ENCODE measurements at regions not wholly inside any gene's neighbourhood (a gene's known extent, or its start where the extent isn't known, plus 50 kb on each side); places are given as distances from the start of the nearest gene placed in this dataset.

GRCh38 chr15:95350908-95351307 lies 979.6 kb upstream of the NR2F2 start:
- DNase-seq = no peak

- DNase-seq = no peak
Observed at GRCh38 chr15:95352631-95353187, 977.8 kb upstream of the NR2F2 start.

GRCh38 chr15:95353512-95353911 lies 977.0 kb upstream of the NR2F2 start:
- DNase-seq = no peak

- DNase-seq = no peak
Observed at GRCh38 chr15:95359966-95360365, 970.5 kb upstream of the NR2F2 start.

- no peak for DNase-seq
Observed at GRCh38 chr15:95362306-95362705, 968.2 kb upstream of the NR2F2 start.

- DNase-seq = no peak
Observed at GRCh38 chr15:95363646-95364045, 966.9 kb upstream of the NR2F2 start.

GRCh38 chr15:95365511-95366107 lies 964.9 kb upstream of the NR2F2 start:
- DNase-seq = no peak

- DNase-seq = no peak
Observed at GRCh38 chr15:95368191-95368590, 962.3 kb upstream of the NR2F2 start.

- DNase-seq = no peak
Observed at GRCh38 chr15:95368755-95369601, 961.5 kb upstream of the NR2F2 start.

GRCh38 chr15:95370291-95370690 lies 960.2 kb upstream of the NR2F2 start:
- DNase-seq = no peak

GRCh38 chr15:95371664-95372063 lies 958.8 kb upstream of the NR2F2 start:
- DNase-seq = no peak

- DNase-seq = no peak
Observed at GRCh38 chr15:95375281-95375680, 955.2 kb upstream of the NR2F2 start.

- no peak for DNase-seq
Observed at GRCh38 chr15:95377258-95377852, 953.1 kb upstream of the NR2F2 start.

GRCh38 chr15:95394186-95395067 lies 936.1 kb upstream of the NR2F2 start:
- no peak for DNase-seq

- no peak for DNase-seq
Observed at GRCh38 chr15:95400428-95400827, 930.1 kb upstream of the NR2F2 start.

- no peak for DNase-seq
Observed at GRCh38 chr15:95401587-95401986, 928.9 kb upstream of the NR2F2 start.

- DNase-seq = no peak
Observed at GRCh38 chr15:95405447-95405846, 925.1 kb upstream of the NR2F2 start.

- no peak for DNase-seq
Observed at GRCh38 chr15:95407534-95407933, 923.0 kb upstream of the NR2F2 start.

- DNase-seq = no peak
Observed at GRCh38 chr15:95409211-95409610, 921.3 kb upstream of the NR2F2 start.

- DNase-seq = no peak
Observed at GRCh38 chr15:95409626-95410310, 920.7 kb upstream of the NR2F2 start.

- DNase-seq = no peak
Observed at GRCh38 chr15:95410757-95411156, 919.7 kb upstream of the NR2F2 start.

GRCh38 chr15:95416576-95416975 lies 913.9 kb upstream of the NR2F2 start:
- no peak for DNase-seq
